Stimulated activated CD8-positive, alpha-beta memory T cell treated with anti-CD3 and anti-CD28 coated beads, Interleukin-4, amount 100 ng/mL, for 48 hours (primary cell): ENCODE measurements at regions not wholly inside any gene's neighbourhood (a gene's known extent, or its start where the extent isn't known, plus 50 kb on each side); places are given as distances from the start of the nearest gene placed in this dataset.
"Not testable (repeated sequence)": the region's sequence is repeated elsewhere in the genome, so short reads cannot be mapped to it uniquely, and the experiment has no call there.

Source experiments
- DNase-seq: peaks from one replicate; pipeline ENCODE4 v3.0.0-alpha.2; 2020

DNA sequence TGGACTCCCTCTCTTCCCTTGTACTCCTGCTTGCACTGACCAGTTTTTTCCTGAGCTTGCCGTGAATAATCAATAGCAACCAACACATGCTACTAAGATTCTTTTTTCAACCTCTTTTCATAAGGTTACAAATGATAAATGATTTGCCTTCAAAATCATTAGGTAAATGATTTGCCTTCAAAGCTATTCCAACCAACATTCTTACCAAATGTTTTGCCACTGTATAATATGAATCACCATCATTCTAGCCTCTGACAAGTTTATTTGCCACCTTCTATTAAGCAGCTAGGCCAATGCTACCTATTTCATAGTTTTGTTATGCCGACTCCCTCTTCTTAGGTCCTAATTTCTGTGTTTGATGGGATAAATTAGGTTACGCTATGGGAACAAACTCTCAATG, 385.1 kb downstream of the DTWD2 start:
- no peak for DNase-seq

- DNase-seq: no peak
Observed at GRCh38 chr5:118598311-118598710, 390.0 kb downstream of the DTWD2 start.

DNA sequence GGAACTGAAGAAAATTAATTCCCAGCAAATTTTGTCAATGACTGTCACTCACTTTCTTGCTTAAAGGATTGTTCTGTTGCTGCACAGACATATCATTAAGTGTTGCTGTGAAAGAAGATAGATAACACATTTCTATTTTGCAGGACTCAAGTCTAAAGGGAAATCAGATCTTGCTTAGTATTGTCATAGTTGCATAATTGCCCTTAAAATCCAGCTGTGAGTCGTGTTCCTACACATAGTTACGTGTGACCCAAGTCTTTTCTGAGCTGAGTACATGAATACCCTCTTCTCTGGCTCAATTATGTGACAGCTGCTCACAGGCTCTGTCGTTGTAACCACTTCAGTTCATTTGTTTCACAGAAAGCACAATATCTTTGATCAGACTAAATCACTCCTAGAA, 390.8 kb downstream of the DTWD2 start:
- no peak for DNase-seq

- no peak for DNase-seq
Observed at GRCh38 chr5:118596255-118596654, 392.1 kb downstream of the DTWD2 start.

- no peak for DNase-seq
Observed at GRCh38 chr5:118593003-118593328, 395.4 kb downstream of the DTWD2 start.

DNA sequence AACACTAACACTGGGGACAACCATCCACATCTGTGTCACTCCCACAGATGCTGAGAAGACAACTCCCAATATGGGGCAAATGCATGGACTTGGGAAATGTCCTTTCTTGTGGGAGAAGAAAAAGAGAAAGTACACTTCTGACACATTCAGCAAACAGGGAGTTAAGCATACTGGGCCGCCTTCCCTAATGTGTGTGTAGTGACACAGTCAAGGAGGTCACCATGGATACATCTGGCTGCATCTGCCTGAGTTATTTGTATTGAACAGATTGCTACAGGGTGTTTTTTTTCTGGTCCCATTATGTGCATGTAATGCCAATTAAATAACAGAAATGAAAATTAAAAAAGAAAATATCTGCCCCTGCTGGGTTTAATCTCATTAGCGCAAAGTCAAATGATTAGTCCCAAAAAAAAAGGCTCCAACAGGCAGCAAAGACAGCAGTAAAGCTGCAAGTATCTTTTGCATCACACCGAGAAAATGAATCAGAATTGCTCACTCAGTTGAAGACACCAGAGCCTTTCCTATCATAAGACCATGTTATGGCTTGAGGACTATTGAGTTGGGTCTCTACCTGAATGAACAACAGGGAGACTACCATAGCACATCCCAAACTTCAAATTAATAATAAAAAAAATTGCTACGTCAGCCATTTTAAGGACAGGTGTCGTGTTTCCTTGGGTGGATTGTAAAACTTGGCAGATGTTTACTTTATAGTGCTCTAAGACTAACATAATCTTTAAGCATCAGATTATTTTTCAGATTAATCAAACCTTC, 395.9 kb downstream of the DTWD2 start:
- DNase-seq: no peak

DNA sequence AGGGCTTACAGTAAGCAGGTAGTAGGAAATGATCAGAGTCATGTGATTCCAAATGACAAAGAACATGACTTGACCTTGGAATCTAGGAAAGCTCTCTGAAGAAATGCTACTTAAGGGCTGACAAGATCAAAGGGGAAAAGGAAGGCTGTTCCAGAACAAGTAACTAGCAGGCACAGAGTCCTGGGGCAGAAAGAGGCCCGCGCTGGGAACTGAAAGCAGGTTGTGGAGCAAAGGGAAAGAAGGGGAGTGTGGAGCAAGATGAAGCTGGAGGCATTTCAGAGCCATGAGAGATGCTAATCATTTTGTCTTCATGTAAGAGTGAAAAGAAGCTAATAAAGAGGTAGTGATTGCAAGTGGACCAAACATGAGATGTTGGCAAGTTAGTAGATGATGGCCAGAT, 397.5 kb downstream of the DTWD2 start:
- DNase-seq: no peak

DNA sequence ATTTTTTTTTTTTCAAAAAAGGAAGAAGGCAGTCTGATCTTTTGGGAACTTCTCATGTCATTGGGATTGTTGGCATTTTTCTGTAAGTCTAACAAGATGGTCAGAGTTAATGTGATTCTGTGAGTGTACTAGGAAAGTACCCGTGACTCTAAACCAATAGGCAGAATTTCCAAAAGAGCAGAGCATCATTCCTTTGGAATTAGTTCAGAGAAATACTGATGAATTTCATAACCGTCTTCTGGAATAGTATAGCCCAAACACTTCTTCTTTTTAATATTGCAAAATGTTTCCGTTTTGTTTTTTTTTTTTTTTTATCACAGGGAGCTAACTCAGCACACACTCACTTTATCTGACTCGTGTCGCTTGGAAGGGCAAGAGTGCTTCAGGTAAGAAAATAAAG, 407.4 kb downstream of the DTWD2 start:
- no peak for DNase-seq

DNA sequence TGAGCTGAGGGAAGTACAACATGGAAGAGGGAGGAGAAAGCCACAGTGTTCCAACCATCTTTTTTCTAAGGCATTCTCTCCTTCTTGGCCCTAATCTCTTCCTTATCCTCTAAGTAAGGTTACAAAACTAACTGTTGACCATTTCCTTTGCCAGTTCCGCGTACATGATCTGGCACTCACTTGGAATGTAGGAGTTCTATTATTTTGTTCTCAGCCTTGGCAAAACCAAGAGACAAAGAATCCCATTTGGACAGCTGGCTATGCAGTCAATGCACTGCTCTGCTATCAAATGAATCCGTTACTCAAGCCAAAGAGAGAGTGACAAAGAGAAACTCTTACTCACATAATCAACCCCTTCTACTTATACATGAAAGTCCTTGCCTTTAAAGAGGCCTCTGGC, 410.3 kb downstream of the DTWD2 start:
- no peak for DNase-seq

DNA sequence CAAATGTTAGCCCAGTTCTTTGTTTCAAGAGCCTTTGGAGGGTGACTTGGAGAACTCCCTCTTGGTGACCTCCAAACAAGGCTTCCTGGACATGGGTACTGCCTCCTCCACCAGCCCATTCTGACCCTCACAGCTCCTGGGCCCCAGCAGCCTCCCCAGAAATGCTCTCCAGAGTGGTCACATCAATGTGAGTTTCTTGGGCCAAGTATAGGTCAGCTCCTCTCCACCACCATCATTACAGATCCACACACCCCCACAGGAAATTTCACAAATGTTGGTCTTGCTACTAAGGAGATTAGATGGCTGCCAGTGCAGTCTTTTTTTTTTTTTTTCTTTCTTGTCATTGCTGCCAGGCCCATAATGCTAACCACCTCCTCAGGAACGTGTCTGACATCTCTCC, 410.7 kb downstream of the DTWD2 start:
- DNase-seq: no peak

DNA sequence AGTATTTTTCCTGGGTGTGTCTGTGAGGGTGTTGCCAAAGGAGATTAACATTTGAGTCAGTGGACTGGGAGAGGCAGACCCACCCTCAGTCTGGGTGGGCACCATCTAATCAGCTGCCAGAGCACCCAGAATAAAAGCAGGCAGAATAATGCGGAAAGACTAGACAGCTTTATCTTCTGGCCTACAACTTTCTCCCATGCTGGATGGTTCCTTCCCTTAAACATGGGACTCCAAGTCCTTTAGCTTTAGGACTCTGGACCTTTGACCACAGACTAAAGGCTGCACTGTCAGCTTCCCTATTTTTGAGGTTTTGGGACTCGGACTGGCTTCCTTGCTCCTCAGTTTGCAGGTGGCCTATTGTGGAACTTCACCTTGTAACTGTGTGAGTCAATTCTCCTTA, 418.1 kb downstream of the DTWD2 start:
- DNase-seq: not testable (repeated sequence)

DNA sequence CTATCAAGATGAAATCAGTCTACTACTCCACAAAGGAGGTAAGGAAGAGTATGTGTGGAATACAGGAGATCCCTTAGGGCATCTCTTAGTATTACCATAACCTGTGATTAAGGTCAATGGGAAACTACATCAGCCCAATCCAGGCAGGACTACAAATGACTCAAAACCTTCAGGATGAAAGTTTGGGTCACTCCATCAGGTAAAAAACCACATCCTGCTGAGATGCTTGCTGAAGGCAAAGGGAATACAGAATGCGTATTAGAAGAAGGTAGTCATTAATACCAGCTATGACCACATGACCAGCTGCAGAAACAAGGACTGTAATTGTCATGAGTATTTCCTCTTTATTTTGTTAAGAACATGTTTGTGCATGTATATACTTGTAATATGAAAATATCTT, 418.8 kb downstream of the DTWD2 start:
- DNase-seq: not testable (repeated sequence)

DNA sequence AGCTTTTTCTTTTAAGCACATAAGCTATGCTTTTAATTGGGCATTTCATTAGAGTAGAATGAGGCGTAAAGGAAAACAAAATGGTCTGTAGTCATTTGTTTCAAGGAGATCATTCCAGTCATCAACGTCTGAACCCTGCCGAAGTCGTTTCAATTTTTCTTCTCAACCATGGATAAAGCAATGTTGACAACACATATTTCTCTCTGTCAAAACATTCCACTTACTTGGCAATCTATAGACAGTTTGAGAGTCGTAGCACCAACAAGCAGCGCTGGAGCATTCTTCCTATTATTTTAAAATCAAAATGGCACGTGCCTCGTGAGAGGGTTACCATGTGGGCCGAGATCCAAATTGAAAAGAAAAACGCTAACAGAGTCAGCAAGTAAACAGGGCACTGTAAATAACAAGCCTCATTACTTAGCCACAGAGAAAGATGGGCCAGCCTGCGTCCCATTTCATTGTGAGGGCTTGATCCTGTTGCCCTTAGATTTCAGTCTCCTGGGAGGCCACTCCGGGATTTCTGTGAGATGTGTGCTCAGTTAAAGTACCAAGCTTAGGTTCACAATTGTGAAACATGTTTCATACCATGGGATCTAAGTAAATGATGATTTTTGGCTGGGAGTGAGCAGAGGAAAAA, 422.9 kb downstream of the DTWD2 start:
- DNase-seq: no peak

DNA sequence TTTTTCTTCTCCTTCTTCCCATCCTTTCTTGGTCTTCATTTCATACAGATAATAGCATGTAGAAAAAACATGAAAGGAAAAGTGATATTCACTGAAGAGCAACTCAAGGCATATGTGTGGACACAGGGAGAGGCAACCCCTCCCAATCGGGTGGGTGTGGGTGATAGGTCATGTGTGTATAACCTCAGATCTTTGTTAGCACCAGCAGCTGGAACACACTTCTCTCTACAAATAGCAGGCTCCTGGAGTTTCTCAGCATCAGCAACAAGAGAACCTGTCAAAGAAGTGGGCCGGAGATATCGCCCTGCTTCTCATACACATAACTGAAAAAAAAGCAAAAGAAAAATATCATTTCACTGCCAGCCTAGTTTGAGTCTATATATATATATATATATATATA, 426.4 kb downstream of the DTWD2 start:
- DNase-seq: no peak

- no peak for DNase-seq
Observed at GRCh38 chr5:118561235-118561634, 427.1 kb downstream of the DTWD2 start.

- DNase-seq: no peak
Observed at GRCh38 chr5:118558871-118559270, 429.5 kb downstream of the DTWD2 start.

- no peak for DNase-seq
Observed at GRCh38 chr5:118557251-118557661, 431.1 kb downstream of the DTWD2 start.

GRCh38 chr5:118556792-118557191, 431.6 kb downstream of the DTWD2 start:
- no peak for DNase-seq

- no peak for DNase-seq
Observed at GRCh38 chr5:118555727-118556126, 432.6 kb downstream of the DTWD2 start.

DNA sequence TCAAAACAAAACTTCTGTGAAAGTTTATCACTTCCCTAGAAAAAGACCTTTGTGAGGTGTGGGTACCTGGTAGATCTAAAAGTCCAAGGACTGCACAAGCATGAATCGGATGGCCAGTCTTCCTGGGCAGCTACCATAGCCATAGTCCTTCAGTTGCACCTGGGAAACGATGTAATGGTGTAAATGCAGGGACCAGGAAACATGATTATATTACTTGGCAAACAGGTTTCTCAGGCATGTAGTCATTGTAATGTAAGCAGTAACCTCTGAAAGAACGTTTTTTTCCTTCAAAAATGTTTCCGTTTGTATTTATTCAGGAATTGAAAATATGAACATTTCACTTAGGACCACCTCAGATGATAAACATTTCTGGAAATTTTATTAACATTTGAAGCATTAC, 433.4 kb downstream of the DTWD2 start:
- DNase-seq: no peak

DNA sequence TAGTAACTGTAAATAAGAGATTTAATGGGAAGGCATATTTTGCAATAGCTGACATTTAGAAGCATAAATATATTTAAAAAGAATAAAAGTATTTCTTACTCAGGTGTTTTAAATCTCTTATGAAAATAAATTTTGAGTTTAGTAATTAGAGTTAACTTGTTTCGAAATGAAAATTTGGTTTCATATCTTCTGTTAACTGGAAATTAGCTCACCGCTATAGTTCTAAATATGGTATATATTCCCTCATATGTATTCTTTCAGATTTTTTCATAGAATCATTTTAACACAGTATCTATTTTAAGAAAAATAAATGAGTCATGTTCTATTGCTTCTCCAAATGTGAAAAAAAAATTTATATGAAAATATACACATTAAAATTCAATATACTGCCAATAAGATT, 434.1 kb downstream of the DTWD2 start:
- no peak for DNase-seq

DNA sequence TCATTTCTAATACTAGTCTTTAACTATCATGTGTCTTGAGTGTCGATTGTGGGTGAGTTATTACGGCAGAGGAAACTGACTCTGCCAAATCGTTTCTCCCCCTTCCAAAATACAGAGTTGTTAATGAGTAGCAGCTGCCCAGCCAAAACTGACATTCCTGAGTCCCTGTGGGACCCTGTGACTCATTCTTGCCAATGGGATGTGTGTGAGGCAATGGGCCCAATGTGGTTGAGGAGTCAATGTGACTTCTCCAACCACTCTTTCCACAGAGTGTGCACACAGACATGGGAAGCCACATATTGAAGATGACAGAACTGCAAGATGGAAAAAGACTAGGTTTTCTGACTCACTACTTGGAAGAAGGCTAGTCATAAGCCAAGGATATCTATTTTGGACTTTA, 434.7 kb downstream of the DTWD2 start:
- DNase-seq: no peak

DNA sequence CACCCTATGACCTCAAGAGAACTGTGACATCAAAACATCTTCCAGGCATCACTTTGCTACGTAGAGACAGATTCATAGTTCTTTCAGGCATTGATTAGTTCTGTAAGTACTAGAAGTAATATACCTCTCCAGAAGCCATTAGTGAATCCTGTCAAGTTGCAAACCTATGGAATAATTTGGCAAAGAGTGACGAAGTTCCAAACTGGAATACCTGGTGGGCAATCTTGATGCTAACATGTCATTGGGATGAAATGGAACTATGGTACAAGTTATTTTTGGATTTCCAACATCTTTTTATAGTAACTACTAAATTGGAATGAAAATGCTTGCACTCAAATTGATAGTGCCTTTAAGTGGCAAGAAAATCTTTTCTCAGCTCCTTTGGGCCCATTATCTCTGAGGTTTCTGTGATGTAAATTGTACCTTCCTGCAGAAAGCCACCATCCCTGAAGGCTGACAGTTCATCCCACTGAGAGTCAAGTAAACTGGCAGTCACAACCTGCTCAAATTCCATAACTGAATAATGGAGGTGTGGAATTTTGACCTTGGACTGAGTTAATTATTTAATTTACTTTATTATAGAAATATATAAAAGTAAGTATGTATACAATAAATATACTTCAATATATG, 435.5 kb downstream of the DTWD2 start:
- DNase-seq: no peak

GRCh38 chr5:118552146-118552545, 436.2 kb downstream of the DTWD2 start:
- DNase-seq: no peak

DNA sequence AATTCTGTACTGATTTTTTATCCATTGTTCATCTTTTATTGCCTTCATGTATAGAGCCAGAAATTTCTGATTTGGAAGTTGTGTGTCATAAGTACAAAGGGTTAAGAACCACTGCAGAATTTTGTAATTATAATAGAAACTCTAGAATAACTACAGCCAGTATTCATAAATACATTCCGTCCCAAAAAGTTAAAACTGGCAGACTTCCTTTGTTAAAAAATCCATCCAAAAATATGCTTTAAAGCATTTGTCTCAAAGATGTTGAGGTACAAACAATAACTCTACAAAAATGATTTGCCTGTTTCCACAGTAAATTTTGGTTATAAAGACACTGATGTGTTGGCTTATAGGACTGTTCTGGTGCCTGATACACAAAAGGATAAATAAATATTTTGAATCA, 436.6 kb downstream of the DTWD2 start:
- no peak for DNase-seq
